HG03097 (cell line): ENCODE measurements at regions not wholly inside any gene's neighbourhood (a gene's known extent, or its start where the extent isn't known, plus 50 kb on each side); places are given as distances from the start of the nearest gene placed in this dataset.
"Not testable (repeated sequence)": the region's sequence is repeated elsewhere in the genome, so short reads cannot be mapped to it uniquely, and the experiment has no call there.

Experiments used
- ATAC-seq: cut with Tn5 transposase; IDR thresholded peaks from one replicate; pipeline ENCODE4 v1.9.1; 2021; ENCODE audit not compliant: unreplicated experiment, low FRiP score

- ATAC-seq = no peak
Measured at GRCh38 chr5:75951716-75952115, 131.5 kb upstream of the SV2C start.

GRCh38 chr5:75951158-75951557 is 132.0 kb upstream of the SV2C start:
- ATAC-seq = no peak

GRCh38 chr5:75948438-75948837 is 134.7 kb upstream of the SV2C start:
- ATAC-seq = no peak

- no peak for ATAC-seq
Measured at GRCh38 chr5:75940418-75940817, 142.8 kb upstream of the SV2C start.

GRCh38 chr5:75935572-75935971 is 147.6 kb upstream of the SV2C start:
- no peak for ATAC-seq

- ATAC-seq = no peak
Measured at GRCh38 chr5:75933489-75933888, 149.7 kb upstream of the SV2C start.

- no peak for ATAC-seq
Measured at GRCh38 chr5:75931175-75931574, 152.0 kb upstream of the SV2C start.

- no peak for ATAC-seq
Measured at GRCh38 chr5:75928992-75929391, 154.2 kb upstream of the SV2C start.

GRCh38 chr5:75922480-75922879 is 160.7 kb upstream of the SV2C start:
- no peak for ATAC-seq

GRCh38 chr5:75921011-75921410 is 162.2 kb upstream of the SV2C start:
- no peak for ATAC-seq

GRCh38 chr5:75916144-75916543 is 167.0 kb upstream of the SV2C start:
- no peak for ATAC-seq

- no peak for ATAC-seq
Measured at GRCh38 chr5:75909223-75909622, 174.0 kb upstream of the SV2C start.

- no peak for ATAC-seq
Measured at GRCh38 chr5:75907651-75908050, 175.5 kb upstream of the SV2C start.

GRCh38 chr5:75894482-75894881 is 177.2 kb upstream of the POC5 start:
- ATAC-seq = no peak

GRCh38 chr5:75891736-75892135 is 174.5 kb upstream of the POC5 start:
- ATAC-seq = no peak

- no peak for ATAC-seq
Measured at GRCh38 chr5:75891020-75891419, 173.8 kb upstream of the POC5 start.

- ATAC-seq = no peak
Measured at GRCh38 chr5:75890546-75890945, 173.3 kb upstream of the POC5 start.

- no peak for ATAC-seq
Measured at GRCh38 chr5:75886706-75887105, 169.5 kb upstream of the POC5 start.

GRCh38 chr5:75885849-75886596 is 168.8 kb upstream of the POC5 start:
- no peak for ATAC-seq

GRCh38 chr5:75885321-75885720 is 168.1 kb upstream of the POC5 start:
- ATAC-seq = no peak

- ATAC-seq = no peak
Measured at GRCh38 chr5:75869891-75870290, 152.7 kb upstream of the POC5 start.

GRCh38 chr5:75862872-75863271 is 145.6 kb upstream of the POC5 start:
- no peak for ATAC-seq

GRCh38 chr5:75859621-75860020 is 142.4 kb upstream of the POC5 start:
- not testable (repeated sequence) for ATAC-seq
